Lower lobe of right lung (tissue), 2 donors: ENCODE measurements at regions not wholly inside any gene's neighbourhood (a gene's known extent, or its start where the extent isn't known, plus 50 kb on each side); places are given as distances from the start of the nearest gene placed in this dataset.

Source experiments
- ATAC-seq, 2 donors: fragments of 200-7000 bp; cut with Tn5 transposase; one replicate each; pipeline ENCODE4 v1.9.1; 2020 to 2022; ENCODE audit warnings: mild to moderate bottlenecking in 2 of 2, moderate library complexity in 2 of 2
- DNase-seq: peaks from one replicate; pipeline ENCODE4 v3.0.0-alpha.2; 2020
- H3K27ac ChIP-seq: fragments of 200-600 bp; one replicate; pipeline ENCODE4 v1.8.0; 2022
- H3K27me3 ChIP-seq: fragments of 200-600 bp; one replicate; pipeline ENCODE4 v1.8.0; 2022; ENCODE audit warnings: low read depth
- H3K36me3 ChIP-seq: fragments of 200-600 bp; one replicate; pipeline ENCODE4 v1.8.0; 2022; ENCODE audit warnings: mild to moderate bottlenecking
- H3K4me1 ChIP-seq: fragments of 200-600 bp; one replicate; pipeline ENCODE4 v1.8.0; 2022
- H3K4me3 ChIP-seq: fragments of 200-600 bp; one replicate; pipeline ENCODE4 v1.8.0; 2022; ENCODE audit warnings: mild to moderate bottlenecking
- H3K9me3 ChIP-seq: fragments of 200-600 bp; one replicate; pipeline ENCODE4 v1.8.0; 2022
- intact Hi-C: fragments of 100-400 bp; cut with DNase I; formaldehyde crosslinking; loops from one replicate; pipeline ENCODE4 v1.11.0; 2022
- TF ChIP-seq, protein P1 (sequence below): fragments of 200-600 bp; IDR thresholded peaks from one replicate; pipeline ENCODE4 v1.8.0; 2022; ENCODE audit warnings: antibody characterized with exemption, mild to moderate bottlenecking
- donor health status: DM: no; HTN: yes; CAD: no; lungs with severe emphysema.

DNA sequence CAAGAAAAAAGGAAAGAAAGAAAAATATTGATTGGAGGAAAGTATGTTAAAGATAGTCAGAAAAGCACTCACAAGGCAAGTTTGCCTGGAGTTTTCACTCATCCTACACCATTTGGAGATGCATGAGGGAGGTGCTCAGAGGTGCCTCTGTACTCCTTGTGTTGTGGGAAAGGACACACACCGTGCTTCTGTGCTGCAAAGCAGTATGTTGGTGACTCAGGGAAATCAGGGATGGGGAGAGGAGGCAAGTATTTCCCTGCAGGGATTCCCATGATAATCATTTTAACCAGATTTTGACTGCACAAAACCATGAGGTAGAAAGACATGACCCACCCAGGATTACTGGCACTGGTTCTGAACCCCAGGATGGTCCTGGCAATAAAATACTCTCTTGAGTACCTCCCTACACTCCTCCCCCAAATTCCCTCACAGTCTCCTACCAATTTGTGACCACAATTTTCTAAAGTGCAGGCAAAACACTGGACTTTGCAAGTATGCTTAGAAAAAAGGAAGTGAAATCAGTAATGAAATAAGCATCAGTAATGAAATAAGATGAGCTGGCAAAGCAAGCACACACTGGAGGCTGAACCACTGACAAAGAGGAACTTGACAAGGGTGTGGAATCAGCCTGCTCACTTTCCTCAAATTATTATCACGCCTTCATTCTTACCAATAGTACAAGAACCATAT is 155.5 kb upstream of the ACVR2A start:
- intact Hi-C loops, result no loop called here
- TF ChIP-seq, protein P1, sequence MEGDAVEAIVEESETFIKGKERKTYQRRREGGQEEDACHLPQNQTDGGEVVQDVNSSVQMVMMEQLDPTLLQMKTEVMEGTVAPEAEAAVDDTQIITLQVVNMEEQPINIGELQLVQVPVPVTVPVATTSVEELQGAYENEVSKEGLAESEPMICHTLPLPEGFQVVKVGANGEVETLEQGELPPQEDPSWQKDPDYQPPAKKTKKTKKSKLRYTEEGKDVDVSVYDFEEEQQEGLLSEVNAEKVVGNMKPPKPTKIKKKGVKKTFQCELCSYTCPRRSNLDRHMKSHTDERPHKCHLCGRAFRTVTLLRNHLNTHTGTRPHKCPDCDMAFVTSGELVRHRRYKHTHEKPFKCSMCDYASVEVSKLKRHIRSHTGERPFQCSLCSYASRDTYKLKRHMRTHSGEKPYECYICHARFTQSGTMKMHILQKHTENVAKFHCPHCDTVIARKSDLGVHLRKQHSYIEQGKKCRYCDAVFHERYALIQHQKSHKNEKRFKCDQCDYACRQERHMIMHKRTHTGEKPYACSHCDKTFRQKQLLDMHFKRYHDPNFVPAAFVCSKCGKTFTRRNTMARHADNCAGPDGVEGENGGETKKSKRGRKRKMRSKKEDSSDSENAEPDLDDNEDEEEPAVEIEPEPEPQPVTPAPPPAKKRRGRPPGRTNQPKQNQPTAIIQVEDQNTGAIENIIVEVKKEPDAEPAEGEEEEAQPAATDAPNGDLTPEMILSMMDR, result no peak
- Histone ChIP-seq H3K27ac (no peak overlapping the region), H3K36me3 (no peaks in the 10 kb centered on the region), H3K4me3 (no peak overlapping the region), H3K27me3 (no peaks in the 10 kb centered on the region), H3K4me1 (no peaks in the 10 kb centered on the region), H3K9me3 (no peaks in the 10 kb centered on the region)
- peak; percentile 76 to 80 for ATAC-seq
- no peak for DNase-seq

DNA sequence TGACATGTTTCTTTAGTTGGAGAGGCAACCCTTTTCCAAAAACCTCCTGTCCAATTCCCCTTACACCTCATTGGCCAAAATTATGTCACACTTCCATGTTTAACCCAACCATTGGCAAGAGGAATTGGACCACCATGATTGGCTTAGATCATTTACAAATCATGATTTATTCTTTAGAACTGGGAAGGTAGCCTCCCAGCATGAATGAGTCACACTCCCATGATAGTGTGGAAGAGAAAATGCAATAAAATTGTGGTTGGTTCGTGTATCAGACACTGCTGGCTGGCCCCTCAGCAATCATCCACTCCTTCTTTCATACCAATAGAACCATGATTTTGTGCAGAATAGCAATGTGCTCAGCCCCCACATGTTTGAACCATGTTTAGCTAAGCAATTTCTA is 156.6 kb upstream of the ACVR2A start:
- Histone ChIP-seq H3K36me3 (no peaks in the 10 kb centered on the region), H3K4me1 (no peaks in the 10 kb centered on the region), H3K27ac (no peak overlapping the region), H3K4me3 (no peak overlapping the region), H3K9me3 (no peaks in the 10 kb centered on the region), H3K27me3 (no peaks in the 10 kb centered on the region)
- no peak for ATAC-seq
- TF ChIP-seq, protein P1, result no peak
- intact Hi-C loops, result no loop called here
- no peak for DNase-seq

DNA sequence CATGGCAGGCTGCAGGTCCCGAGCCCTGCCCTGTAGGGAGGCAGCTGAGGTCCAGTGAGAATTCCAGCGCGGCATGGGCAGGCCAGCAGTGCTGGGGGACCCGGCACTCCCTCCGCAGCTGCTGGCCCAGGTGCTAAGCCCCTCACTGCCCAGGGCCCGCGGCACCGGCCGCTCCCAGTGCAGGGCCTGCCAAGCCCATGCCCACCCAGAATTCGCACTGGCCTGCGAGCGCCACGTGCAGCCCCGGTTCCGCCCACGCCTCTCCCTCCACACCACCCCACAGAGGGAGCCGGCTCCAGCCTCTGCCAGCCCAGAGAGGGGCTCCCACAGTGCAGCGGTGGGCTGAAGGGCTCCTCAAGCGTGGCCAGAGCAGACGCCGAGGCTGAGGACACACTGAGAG is 158.5 kb upstream of the ACVR2A start:
- ATAC-seq (no peak), DNase-seq (no peak)
- no peaks in the 10 kb centered on the region for H3K27me3 ChIP-seq
- H3K9me3 ChIP-seq, result no peaks in the 10 kb centered on the region
- no peak overlapping the region for H3K4me3 ChIP-seq
- no peaks in the 10 kb centered on the region for H3K36me3 ChIP-seq
- intact Hi-C loops, result no loop called here
- no peak overlapping the region for H3K27ac ChIP-seq
- TF ChIP-seq, protein P1, result no peak
- H3K4me1 ChIP-seq, result no peaks in the 10 kb centered on the region

DNA sequence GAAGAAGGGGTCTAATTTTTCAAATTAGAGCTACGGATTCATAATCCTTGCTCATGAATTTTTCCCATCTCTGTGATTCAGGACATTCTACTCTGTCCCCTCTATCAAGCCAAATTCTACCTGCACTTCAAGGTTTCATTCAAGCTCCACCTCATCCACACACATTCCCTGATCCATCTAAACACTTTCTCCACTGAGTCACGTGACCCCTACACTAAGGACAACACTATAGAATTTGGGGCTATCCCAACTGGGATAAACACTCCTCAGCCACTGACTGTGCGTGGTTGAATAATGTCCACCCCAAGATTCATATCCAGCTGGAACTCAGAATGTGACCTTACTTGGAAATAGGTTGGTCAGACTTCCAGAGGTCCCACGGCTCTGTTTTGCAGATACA is 159.9 kb upstream of the ACVR2A start:
- TF ChIP-seq, protein P1, result no peak
- DNase-seq (no peak), ATAC-seq (no peak)
- Histone ChIP-seq H3K9me3 (no peaks in the 10 kb centered on the region), H3K4me1 (no peaks in the 10 kb centered on the region), H3K27me3 (no peaks in the 10 kb centered on the region), H3K4me3 (no peak overlapping the region), H3K36me3 (no peaks in the 10 kb centered on the region), H3K27ac (no peak overlapping the region)
- intact Hi-C loops, result no loop called here

DNA sequence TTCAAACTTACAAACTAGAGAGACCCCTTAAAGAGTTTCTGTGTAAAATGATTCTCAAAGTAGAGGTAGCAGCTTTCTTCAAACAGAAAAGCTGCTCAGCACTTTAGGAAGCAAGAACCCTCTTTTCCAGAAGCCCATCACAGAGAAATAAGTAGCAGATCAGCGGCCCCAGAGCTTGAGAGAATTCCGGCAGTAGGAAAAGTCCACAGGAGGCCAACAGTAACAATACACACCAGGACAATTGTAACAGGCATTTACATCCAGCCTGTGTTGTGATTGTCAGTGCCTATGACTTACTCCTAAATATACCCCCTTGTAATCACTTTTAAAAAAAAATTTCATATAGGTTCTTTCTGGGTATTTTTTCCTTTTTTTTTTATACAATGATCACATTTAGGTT is 161.4 kb upstream of the ACVR2A start:
- no peaks in the 10 kb centered on the region for H3K27me3 ChIP-seq
- H3K4me3 ChIP-seq, result no peak overlapping the region
- no peak for DNase-seq
- TF ChIP-seq, protein P1, result no peak
- intact Hi-C loops, result no loop called here
- ATAC-seq, result no peak
- no peaks in the 10 kb centered on the region for H3K9me3 ChIP-seq
- H3K27ac ChIP-seq, result no peak overlapping the region
- no peaks in the 10 kb centered on the region for H3K4me1 ChIP-seq
- no peaks in the 10 kb centered on the region for H3K36me3 ChIP-seq

DNA sequence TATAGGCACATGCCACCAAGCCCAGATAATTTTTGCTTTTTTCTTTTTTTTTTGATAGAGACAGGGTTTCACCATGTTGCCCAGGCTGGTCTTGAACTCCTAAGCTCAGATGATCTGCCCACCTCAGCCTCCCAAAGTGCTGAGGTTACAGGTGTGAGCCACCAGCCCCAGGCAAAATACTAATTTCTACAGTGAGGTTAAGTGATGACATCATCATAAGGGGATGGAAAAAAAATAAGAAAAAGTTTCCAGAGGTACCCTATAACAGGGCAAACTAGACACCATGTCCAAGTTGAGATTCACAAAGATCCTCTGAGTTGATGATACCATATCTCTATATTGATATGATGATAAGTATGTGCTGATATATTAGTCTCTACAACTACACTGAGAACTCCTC is 163.7 kb upstream of the ACVR2A start:
- H3K36me3 ChIP-seq, result no peaks in the 10 kb centered on the region
- no peaks in the 10 kb centered on the region for H3K9me3 ChIP-seq
- DNase-seq, result no peak
- no peaks in the 10 kb centered on the region for H3K4me1 ChIP-seq
- intact Hi-C loops, result no loop called here
- no peak for ATAC-seq
- TF ChIP-seq, protein P1, result no peak
- no peaks in the 10 kb centered on the region for H3K27me3 ChIP-seq
- no peak overlapping the region for H3K4me3 ChIP-seq
- no peak overlapping the region for H3K27ac ChIP-seq
